Choroid plexus epithelial cell (primary cell): ENCODE measurements at regions not wholly inside any gene's neighbourhood (a gene's known extent, or its start where the extent isn't known, plus 50 kb on each side); places are given as distances from the start of the nearest gene placed in this dataset.

ENCODE experiments used
- DNase-seq: peaks from one replicate; pipeline ENCODE4 v3.0.0-alpha.2; 2010; ENCODE audit warnings: low read depth
- H3K4me3 ChIP-seq: 2 replicates; pipeline ENCODE4 v1.5.1; 2011; ENCODE audit warnings: low read depth, mild to moderate bottlenecking, control low read depth, low read length, moderate library complexity
- TF ChIP-seq, protein P1 (sequence below): conservative IDR thresholded peaks from 2 replicates; pipeline ENCODE4 v1.5.1; 2011; ENCODE audit warnings: low read depth, mild to moderate bottlenecking, control low read depth, inconsistent platforms, low read length, moderate library complexity

DNA sequence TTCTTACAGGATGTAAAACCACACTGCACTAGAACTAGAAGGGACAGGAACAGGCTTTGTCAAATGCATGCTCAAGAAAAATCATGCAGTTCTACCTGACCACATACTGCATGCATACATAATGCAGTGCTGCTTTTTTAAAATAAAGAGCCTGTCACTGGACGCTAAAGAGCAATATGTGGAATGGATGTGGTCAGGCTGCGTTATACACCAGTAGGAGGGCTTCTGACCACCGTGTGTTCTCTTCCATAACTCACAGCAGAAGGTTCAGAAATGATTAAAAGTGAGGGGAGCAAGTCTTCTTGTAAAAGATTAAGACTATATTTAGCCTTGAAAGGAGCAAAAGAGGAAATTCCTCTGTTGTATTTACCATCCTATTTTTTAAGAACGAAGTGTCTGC lies 392.0 kb downstream of the EMP1 start:
- TF ChIP-seq, protein P1, sequence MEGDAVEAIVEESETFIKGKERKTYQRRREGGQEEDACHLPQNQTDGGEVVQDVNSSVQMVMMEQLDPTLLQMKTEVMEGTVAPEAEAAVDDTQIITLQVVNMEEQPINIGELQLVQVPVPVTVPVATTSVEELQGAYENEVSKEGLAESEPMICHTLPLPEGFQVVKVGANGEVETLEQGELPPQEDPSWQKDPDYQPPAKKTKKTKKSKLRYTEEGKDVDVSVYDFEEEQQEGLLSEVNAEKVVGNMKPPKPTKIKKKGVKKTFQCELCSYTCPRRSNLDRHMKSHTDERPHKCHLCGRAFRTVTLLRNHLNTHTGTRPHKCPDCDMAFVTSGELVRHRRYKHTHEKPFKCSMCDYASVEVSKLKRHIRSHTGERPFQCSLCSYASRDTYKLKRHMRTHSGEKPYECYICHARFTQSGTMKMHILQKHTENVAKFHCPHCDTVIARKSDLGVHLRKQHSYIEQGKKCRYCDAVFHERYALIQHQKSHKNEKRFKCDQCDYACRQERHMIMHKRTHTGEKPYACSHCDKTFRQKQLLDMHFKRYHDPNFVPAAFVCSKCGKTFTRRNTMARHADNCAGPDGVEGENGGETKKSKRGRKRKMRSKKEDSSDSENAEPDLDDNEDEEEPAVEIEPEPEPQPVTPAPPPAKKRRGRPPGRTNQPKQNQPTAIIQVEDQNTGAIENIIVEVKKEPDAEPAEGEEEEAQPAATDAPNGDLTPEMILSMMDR, result no peak
- no peak for DNase-seq
- no peak overlapping the region for H3K4me3 ChIP-seq

DNA sequence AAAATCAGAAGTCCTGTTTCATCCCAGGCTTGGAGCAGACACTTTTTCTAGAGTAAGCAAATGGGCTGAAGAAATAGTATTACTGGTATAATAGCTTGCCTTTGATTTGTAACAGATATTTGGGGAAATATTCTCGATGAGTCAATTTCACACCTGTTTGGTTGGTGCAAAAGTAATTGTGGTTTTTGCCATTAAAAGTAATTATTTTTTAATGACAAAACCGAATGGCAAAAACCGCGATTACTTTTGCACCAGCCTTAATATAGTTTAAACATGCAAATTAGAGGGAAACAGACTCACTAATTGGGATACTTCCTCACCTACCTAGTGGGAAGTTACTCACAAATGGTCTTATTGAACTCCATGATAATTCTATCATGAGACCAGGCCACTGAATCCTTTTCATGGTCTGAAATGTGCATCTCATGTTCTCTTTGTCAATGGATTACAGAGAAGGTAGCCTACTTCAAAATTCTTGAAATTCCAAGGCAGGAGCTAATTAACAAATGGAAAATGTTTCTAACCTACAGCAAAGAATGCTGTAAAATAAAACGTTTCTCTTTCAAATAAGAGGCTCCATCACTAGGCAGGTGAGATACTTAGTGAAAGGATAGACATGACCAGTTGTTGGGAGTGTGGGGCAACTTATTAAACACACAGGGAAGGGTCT lies 391.3 kb downstream of the EMP1 start:
- H3K4me3 ChIP-seq, result no peak overlapping the region
- TF ChIP-seq, protein P1, result no peak
- no peak for DNase-seq

DNA sequence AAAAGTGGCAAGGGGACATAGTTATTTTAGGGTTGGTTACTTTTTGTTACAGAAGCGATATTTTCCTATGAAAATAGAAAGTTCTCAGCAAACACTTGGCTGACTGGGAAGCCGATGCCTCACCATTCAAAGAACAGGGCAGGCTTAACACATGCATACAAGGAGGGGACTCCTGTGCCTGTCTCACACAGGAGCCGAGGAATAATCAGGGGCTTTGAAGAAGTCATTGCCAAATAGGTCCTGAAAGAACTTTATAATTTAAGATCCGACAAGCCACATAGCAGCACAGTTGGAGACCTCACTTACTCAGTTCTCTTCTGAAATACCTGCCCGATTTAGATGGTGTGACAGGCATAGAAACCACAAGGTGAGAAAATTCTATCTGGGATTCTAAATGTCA lies 389.8 kb downstream of the EMP1 start:
- H3K4me3 ChIP-seq, result no peak overlapping the region
- DNase-seq, result no peak
- TF ChIP-seq, protein P1, result no peak

DNA sequence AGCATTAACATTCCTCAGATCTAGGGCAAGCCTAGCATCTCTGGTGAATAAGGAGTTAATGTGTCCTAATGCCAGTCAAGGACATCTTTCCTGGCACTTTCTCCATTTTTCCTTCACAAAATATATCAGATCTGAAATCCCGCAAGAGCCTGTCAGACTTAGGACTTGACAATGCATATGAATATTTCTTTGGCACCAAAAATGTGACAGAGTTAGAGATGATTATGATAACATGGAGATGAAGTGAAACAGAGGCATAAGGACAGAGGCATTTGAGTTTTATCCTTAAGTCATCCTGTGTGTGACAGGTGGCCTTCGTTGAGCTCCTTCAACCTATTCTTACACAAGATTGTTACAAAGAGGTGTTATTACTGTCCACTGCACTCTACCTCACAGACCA lies 388.0 kb downstream of the EMP1 start:
- no peak for DNase-seq
- TF ChIP-seq, protein P1, result no peak
- H3K4me3 ChIP-seq, result no peak overlapping the region

DNA sequence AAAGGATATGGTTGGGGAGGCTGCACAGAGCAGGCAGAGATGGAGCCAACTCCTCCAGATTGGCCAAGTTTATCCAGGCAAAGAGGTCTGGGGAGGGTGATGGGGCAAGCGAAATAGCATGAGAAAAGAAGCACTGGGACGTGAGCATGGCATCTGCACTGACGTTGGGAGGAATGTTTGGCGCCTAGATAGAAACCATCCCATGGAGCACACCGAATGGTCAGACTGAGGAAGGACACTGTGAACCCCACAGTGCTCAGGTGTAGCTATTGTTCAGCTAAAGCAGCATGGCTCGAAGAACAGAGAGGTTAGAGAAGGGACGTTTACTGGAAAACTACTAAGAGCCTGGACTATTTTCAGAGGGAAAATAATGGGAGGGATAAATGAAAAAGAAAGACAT lies 387.1 kb downstream of the EMP1 start:
- TF ChIP-seq, protein P1, result no peak
- no peak overlapping the region for H3K4me3 ChIP-seq
- DNase-seq, result no peak

DNA sequence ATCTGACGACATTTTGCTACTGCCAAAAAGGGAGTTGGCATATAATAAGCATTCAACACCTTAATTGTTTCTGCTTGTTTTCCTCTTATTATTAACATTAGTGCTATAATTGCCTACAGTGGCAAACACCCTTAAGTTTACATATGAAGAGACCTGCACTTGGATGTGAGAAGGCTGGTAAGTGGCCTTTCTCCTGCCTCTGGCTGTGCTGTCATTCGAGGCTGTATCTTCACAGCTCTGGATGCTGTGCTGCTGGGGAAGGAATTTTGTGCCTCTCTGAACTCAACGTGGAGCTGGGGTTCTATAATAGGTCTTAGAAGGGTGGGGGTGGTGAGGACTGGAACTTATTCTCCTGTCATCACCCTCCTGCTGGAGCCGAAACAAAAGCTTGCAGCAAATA lies 385.9 kb downstream of the EMP1 start:
- no peak overlapping the region for H3K4me3 ChIP-seq
- no peak for DNase-seq
- TF ChIP-seq, protein P1, result no peak

DNA sequence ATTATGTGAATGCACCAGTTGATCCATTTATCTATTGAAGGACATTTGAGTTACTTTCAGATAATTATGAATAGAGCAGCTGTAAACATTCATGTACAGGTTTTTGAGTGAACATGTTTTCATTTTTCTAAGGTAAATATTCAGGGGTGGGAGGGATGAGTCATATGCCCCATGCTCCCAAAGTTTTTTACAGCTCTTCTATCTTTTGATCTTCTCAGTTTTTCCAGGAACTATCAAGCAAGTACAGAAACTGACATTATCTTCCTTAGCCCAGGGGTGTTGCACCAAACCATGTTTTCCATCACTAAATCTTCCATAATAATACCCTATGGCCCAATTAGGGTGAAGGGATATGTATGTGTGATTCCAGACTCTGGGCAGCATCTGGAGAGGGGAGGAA lies 384.5 kb downstream of the EMP1 start:
- no peak for DNase-seq
- TF ChIP-seq, protein P1, result no peak
- H3K4me3 ChIP-seq, result no peak overlapping the region
